ENCODE measurements at regions not wholly inside any gene's neighbourhood (a gene's known extent, or its start where the extent isn't known, plus 50 kb on each side); places are given as distances from the start of the nearest gene placed in this dataset.

- no peak for TF ChIP-seq EZH2phosphoT487 (IDR thresholded peaks at IDR 0.05; ENCODE audit: insufficient read depth, low read depth)
- TF ChIP-seq EZH2 (IDR thresholded peaks at IDR 0.05; ENCODE audit: insufficient read depth, poor library complexity, severe bottlenecking), result no peak
Observed at GRCh38 chr7:46611508-46611907, 690.4 kb upstream of the IGFBP3 start.

Data from GM23248 (cell line).